ENCODE measurements at regions not wholly inside any gene's neighbourhood (a gene's known extent, or its start where the extent isn't known, plus 50 kb on each side); places are given as distances from the start of the nearest gene placed in this dataset.

GRCh38 chr6:108766886-108767285 lies 81.3 kb upstream of the ARMC2 start:
- TF ChIP-seq, protein P1, sequence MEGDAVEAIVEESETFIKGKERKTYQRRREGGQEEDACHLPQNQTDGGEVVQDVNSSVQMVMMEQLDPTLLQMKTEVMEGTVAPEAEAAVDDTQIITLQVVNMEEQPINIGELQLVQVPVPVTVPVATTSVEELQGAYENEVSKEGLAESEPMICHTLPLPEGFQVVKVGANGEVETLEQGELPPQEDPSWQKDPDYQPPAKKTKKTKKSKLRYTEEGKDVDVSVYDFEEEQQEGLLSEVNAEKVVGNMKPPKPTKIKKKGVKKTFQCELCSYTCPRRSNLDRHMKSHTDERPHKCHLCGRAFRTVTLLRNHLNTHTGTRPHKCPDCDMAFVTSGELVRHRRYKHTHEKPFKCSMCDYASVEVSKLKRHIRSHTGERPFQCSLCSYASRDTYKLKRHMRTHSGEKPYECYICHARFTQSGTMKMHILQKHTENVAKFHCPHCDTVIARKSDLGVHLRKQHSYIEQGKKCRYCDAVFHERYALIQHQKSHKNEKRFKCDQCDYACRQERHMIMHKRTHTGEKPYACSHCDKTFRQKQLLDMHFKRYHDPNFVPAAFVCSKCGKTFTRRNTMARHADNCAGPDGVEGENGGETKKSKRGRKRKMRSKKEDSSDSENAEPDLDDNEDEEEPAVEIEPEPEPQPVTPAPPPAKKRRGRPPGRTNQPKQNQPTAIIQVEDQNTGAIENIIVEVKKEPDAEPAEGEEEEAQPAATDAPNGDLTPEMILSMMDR (IDR thresholded peaks at IDR 0.05; ENCODE audit: poor library complexity), result no peak
- TF ChIP-seq EZH2 (IDR thresholded peaks at IDR 0.05; ENCODE audit: borderline replicate concordance) (no peak), EZH2phosphoT487 (IDR thresholded peaks at IDR 0.05; ENCODE audit: low read depth, severe bottlenecking, unreplicated experiment) (no peak)

All from hepatocyte (in vitro differentiated cells).